ENCODE measurements at regions not wholly inside any gene's neighbourhood (a gene's known extent, or its start where the extent isn't known, plus 50 kb on each side); places are given as distances from the start of the nearest gene placed in this dataset.

DNA sequence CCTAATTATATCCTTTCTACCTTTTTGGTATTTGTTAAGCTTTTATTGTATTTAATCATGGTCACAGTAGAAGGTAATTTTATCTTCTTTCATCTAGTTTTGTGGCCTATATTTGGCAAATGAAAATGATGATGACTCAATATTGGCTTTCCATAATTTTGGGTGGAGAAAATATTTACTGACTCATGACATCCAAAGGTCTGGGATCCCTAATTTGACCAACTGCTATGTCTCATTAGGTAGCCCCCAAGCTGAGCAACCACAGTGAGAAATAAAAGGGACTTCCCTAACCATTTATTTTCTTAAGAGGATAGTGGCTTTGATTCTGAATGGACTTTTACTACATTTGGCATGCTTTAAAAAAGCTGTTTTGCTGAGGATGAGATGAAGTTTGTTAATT is 289.5 kb downstream of the RMST start:
- no peak for DNase-seq
- Histone ChIP-seq H3K4me3 (ENCODE audit: low read length) (no peak overlapping the region), H4K20me1 (ENCODE audit: insufficient read depth, low read length) (no peaks in the 10 kb centered on the region), H3K27me3 (replicated peaks; ENCODE audit: insufficient read depth, low read length) (no peaks in the 10 kb centered on the region), H3K9me3 (replicated peaks; ENCODE audit: insufficient read depth, low read length) (no peaks in the 10 kb centered on the region), H3K4me1 (ENCODE audit: low read length) (peaks cover 63% of the 10 kb centered on the region), H3F3A (ENCODE audit: insufficient read depth, low read length) (peaks cover 36% of the 10 kb centered on the region), H2AFZ (ENCODE audit: low read length) (no peak overlapping the region), H3K4me2 (ENCODE audit: low read depth, low read length) (no peak overlapping the region), H3K79me2 (ENCODE audit: low read length) (no peaks in the 10 kb centered on the region), H3K9me2 (replicated peaks; ENCODE audit: insufficient read depth, low read length) (no peaks in the 10 kb centered on the region), H3K27ac (ENCODE audit: low read length) (no peak overlapping the region), H3K36me3 (replicated peaks; ENCODE audit: insufficient read depth, low read length) (no peaks in the 10 kb centered on the region), H3K9ac (ENCODE audit: low read length) (no peak overlapping the region)
- TF ChIP-seq EZH2phosphoT487 (IDR thresholded peaks at IDR 0.05; ENCODE audit: low read length) (no peak), CTCF (IDR thresholded peaks at IDR 0.05; ENCODE audit: low read length) (no peak), EZH2 (optimal IDR thresholded peaks at IDR 0.05; ENCODE audit: low read depth, low read length) (no peak)

DNA sequence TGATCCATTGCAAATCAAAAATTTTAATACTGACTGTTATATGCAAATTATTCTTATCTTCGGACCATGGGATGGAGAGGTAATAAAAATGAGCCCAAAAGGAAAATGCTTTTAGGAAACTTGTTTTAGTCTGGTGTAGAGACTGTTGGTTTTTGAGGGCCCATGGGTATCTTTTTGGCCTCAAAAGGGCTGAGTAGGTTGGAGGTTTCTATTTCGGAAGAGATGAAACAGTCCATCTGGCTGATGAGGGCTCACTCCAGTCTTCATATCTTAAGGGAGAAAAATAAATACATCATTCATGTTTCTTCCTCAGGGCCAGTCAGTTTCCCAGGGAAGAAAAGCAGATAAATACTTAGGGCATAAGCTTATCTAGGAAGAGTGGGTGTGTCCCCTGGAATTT is 290.7 kb downstream of the RMST start:
- TF ChIP-seq EZH2 (optimal IDR thresholded peaks at IDR 0.05; ENCODE audit: low read depth, low read length) (no peak), CTCF (IDR thresholded peaks at IDR 0.05; ENCODE audit: low read length) (no peak), EZH2phosphoT487 (IDR thresholded peaks at IDR 0.05; ENCODE audit: low read length) (no peak)
- DNase-seq, result peak; percentile 52
- Histone ChIP-seq H4K20me1 (ENCODE audit: insufficient read depth, low read length) (no peaks in the 10 kb centered on the region), H3K27me3 (replicated peaks; ENCODE audit: insufficient read depth, low read length) (no peaks in the 10 kb centered on the region), H3K9ac (ENCODE audit: low read length) (no peak overlapping the region), H3K9me3 (replicated peaks; ENCODE audit: insufficient read depth, low read length) (no peaks in the 10 kb centered on the region), H3K4me2 (ENCODE audit: low read depth, low read length) (peak overlapping the region; percentile 42; the same call in 1 of the 2 replicates), H2AFZ (ENCODE audit: low read length) (no peak overlapping the region), H3K4me1 (ENCODE audit: low read length) (peaks cover 69% of the 10 kb centered on the region), H3K27ac (ENCODE audit: low read length) (peak overlapping the region; percentile 80; the same call in 1 of the 2 replicates), H3F3A (ENCODE audit: insufficient read depth, low read length) (peaks cover 36% of the 10 kb centered on the region), H3K36me3 (replicated peaks; ENCODE audit: insufficient read depth, low read length) (no peaks in the 10 kb centered on the region), H3K9me2 (replicated peaks; ENCODE audit: insufficient read depth, low read length) (no peaks in the 10 kb centered on the region), H3K4me3 (ENCODE audit: low read length) (no peak overlapping the region), H3K79me2 (ENCODE audit: low read length) (no peaks in the 10 kb centered on the region)

GRCh38 chr12:97754306-97754705 is 291.7 kb downstream of the RMST start:
- Histone ChIP-seq H3K9ac (ENCODE audit: low read length) (peak overlapping the region; percentile 19; the same call in 1 of the 2 replicates), H3K27ac (ENCODE audit: low read length) (peak overlapping the region; percentile 80), H3K4me1 (ENCODE audit: low read length) (peaks cover 69% of the 10 kb centered on the region), H3F3A (ENCODE audit: insufficient read depth, low read length) (peaks cover 36% of the 10 kb centered on the region), H3K4me3 (ENCODE audit: low read length) (peak overlapping the region; percentile 23), H3K36me3 (replicated peaks; ENCODE audit: insufficient read depth, low read length) (no peaks in the 10 kb centered on the region), H3K27me3 (replicated peaks; ENCODE audit: insufficient read depth, low read length) (no peaks in the 10 kb centered on the region), H3K9me2 (replicated peaks; ENCODE audit: insufficient read depth, low read length) (no peaks in the 10 kb centered on the region), H3K4me2 (ENCODE audit: low read depth, low read length) (peak overlapping the region; percentile 42), H3K79me2 (ENCODE audit: low read length) (no peaks in the 10 kb centered on the region), H4K20me1 (ENCODE audit: insufficient read depth, low read length) (no peaks in the 10 kb centered on the region), H2AFZ (ENCODE audit: low read length) (peak overlapping the region; percentile 29; the same call in 1 of the 2 replicates), H3K9me3 (replicated peaks; ENCODE audit: insufficient read depth, low read length) (no peaks in the 10 kb centered on the region)
- TF ChIP-seq EZH2 (optimal IDR thresholded peaks at IDR 0.05; ENCODE audit: low read depth, low read length) (no peak), EZH2phosphoT487 (IDR thresholded peaks at IDR 0.05; ENCODE audit: low read length) (no peak)
- DNase-seq, result no peak

- Histone ChIP-seq H3K9ac (ENCODE audit: low read length) (peak overlapping the region; percentile 40), H3K36me3 (replicated peaks; ENCODE audit: insufficient read depth, low read length) (no peaks in the 10 kb centered on the region), H3K27me3 (replicated peaks; ENCODE audit: insufficient read depth, low read length) (no peaks in the 10 kb centered on the region), H3K4me2 (ENCODE audit: low read depth, low read length) (peak overlapping the region; percentile 58), H3K27ac (ENCODE audit: low read length) (peak overlapping the region; percentile 80), H4K20me1 (ENCODE audit: insufficient read depth, low read length) (no peaks in the 10 kb centered on the region), H3K9me3 (replicated peaks; ENCODE audit: insufficient read depth, low read length) (no peaks in the 10 kb centered on the region), H2AFZ (ENCODE audit: low read length) (no peak overlapping the region), H3F3A (ENCODE audit: insufficient read depth, low read length) (peaks cover 36% of the 10 kb centered on the region), H3K4me3 (ENCODE audit: low read length) (peak overlapping the region; percentile 24; the same call in 1 of the 2 replicates), H3K4me1 (ENCODE audit: low read length) (peaks cover 75% of the 10 kb centered on the region), H3K79me2 (ENCODE audit: low read length) (no peaks in the 10 kb centered on the region), H3K9me2 (replicated peaks; ENCODE audit: insufficient read depth, low read length) (no peaks in the 10 kb centered on the region)
- TF ChIP-seq EZH2 (optimal IDR thresholded peaks at IDR 0.05; ENCODE audit: low read depth, low read length) (no peak), EZH2phosphoT487 (IDR thresholded peaks at IDR 0.05; ENCODE audit: low read length) (no peak), CTCF (IDR thresholded peaks at IDR 0.05; ENCODE audit: low read length) (no peak)
- DNase-seq, result peak; percentile 94
Observed at GRCh38 chr12:97756066-97756666, 293.6 kb downstream of the RMST start.
